HG03565 (cell line): ENCODE measurements at regions not wholly inside any gene's neighbourhood (a gene's known extent, or its start where the extent isn't known, plus 50 kb on each side); places are given as distances from the start of the nearest gene placed in this dataset.

ENCODE experiments used
- ATAC-seq: cut with Tn5 transposase; IDR thresholded peaks from one replicate; pipeline ENCODE4 v1.9.1; 2021; ENCODE audit warnings: mild to moderate bottlenecking, moderate library complexity; ENCODE audit not compliant: unreplicated experiment

- ATAC-seq = no peak
These were observed 93.2 kb upstream of the CPEB4 start for GRCh38 chr5:173794901-173795416.

DNA sequence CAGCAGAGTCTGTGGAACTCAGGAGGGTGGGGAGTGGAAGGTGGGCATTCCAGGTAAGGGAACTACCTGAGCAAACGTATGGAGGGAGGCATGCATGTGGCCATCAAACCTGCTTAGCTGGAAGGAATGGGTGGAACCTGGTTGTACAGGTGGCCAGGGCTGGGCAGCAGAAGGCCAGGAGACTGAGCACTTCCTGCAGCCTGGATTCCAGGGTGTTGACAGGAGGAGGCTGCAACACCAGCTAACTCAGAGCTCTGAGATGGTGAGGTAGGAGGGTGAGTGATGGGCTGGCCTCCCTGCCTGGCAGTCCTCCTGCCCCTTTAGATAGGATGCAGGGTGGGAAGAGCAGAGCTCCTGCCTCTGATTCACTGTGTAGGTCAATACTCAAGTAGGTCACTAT is 92.5 kb upstream of the CPEB4 start:
- no peak for ATAC-seq

- no peak for ATAC-seq
These were observed 91.2 kb upstream of the CPEB4 start for GRCh38 chr5:173796721-173797495.

DNA sequence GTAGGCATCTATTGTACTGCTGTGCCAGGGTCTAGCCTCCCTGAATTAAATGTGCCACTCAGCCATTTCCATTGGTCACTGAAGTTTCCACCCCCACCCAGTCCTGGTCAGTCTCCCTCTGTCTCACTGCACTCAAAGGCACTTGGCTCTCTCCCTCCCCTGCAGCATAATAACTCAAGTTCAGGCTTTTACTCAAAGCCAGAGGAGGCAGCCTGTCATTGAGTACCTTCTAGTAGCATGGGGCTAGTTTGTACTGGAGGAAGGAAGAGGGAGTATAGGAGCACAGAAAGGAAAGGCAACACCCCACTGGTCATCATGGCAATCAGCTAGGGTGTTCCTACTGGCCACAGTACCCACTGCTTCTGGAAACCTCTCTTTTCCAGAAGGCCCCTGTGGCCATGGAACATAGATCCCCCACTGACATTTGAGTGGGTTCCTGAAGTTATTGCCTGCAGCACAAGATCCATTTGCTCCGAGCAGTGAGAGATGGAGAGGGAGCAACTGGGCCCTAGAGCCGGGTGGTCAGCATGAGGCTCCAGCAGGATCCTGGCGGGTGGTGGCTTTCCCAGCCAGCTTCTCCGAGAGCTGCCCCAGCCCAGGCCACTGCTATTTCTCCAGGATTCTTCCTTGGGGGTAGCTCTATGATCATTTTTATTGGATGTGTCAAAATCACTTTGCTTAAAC is 89.9 kb upstream of the CPEB4 start:
- no peak for ATAC-seq

GRCh38 chr5:173800340-173800739 is 87.8 kb upstream of the CPEB4 start:
- no peak for ATAC-seq

DNA sequence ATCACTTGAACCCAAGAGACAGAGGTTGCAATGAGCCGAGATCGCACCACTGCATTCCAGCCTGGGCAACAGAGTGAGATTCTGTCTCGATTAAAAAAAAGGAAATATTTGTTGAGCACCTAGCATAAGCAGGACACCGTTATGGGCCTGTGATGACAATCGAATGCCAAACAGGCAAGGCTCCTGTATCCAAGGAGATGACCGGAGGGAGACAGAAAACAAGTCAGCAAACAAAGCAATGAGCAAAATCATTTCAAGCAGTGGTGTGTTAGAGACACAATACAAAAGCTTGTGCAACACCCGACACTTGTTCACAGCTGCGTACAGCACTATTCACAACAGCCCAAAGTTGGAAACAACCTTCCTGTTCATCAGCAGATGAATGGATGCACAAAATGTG is 87.1 kb upstream of the CPEB4 start:
- no peak for ATAC-seq

- no peak for ATAC-seq
These were observed 85.4 kb upstream of the CPEB4 start for GRCh38 chr5:173802670-173803165.

DNA sequence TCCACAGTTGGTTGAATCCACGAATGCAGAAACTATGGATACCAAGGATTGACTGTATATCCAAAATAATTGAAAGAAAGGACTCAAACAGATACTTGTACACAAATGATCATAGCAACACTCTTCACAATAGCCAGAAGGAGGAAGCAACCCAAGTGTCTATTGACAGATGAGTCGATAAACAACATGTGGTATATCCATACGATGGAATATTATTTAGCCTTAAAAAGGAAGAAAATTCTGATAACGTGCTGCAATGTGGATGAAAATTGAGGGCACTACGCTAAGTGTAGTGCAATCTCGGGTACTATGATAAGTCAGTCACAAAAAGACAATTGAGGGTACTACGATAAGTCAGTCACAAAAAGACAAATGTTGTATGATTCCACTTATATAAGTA is 83.6 kb upstream of the CPEB4 start:
- no peak for ATAC-seq

DNA sequence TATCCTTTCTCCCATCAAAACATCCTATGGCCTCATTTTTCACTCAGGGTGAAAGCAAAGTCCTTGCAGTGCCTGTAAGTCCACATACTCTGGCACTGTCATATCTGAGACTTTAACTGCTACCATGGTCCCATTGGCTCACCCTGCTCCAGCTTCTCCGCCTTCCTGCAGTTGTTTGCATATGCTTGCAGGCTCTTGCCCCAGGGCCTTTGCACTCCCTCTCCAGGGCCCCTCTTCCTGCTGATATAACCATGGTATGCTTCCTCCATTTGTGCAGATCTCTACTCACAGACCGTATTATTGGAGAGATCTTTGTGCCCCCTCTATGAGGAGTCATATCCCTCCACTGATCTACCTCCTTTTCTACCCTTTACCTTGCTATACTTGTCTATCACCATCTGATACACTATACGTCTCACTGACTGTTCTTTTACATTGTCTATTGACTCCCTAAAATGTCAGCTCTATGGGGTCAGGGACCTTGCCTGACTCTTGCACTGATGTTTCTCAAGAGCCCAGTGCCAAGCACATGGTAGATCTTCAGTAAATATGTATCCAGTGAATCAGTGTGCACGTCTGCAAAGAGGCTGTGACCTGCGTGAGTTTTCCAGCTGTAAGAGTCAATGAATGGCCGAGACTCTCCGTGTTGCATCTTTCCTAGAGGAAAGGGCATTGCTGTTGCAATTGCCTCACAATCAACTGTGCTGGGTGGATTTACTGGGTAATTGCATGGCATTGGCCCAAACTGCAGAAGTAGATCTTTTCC is 81.7 kb upstream of the CPEB4 start:
- ATAC-seq = no peak

DNA sequence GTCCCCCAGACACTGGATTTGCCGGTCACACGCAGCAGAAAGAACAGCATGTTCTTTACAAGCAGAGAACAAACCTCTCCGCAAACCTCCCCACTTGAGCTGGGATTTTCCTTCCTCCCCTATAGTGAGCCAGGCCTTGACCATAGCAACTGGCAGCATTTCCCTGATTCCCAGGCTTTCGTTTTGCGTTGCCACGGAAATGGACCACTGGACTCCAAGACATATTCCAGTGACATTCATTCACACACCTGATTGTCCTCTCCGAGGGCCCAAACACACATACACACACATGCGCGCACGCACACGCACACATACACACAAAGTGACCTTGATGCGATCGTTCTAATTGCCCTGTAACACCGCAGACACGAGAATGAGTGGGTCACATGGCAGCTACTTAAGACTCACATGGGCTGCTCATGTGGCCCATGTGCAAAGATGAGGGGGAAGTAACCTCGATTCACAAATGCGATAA is 80.9 kb upstream of the CPEB4 start:
- no peak for ATAC-seq

DNA sequence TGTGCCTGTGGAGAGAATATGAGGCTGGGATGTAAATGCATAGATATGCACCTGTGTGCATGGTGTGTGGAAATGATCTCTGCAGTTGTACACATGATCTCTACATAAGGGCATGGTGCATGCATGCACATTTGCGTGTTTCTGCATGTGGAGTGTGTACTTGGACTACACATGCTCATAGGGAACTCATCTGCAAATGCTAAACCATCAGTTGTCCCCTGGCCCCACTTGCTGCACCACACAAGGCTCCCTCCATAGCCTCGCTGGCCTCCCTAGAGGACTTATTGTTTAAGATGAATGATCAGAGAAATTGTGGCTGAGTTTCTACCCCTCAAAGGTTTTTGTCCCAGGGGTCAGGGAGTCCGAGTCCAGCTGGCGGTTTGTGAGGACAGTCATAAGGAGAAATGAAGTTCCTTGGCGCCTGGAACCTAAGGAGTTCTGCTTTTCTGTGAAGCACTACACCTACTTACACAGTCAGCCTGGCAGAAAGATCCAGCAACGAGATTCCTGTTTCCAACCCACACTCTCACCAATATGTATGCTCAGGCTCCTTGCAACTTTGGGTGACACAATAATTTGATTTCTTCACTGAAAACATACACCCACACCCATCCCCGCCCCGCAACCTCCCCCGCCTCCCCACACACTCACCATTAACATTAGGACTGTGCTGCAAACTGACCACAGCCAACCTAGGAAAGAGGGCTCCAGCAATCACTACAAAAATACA is 79.9 kb upstream of the CPEB4 start:
- no peak for ATAC-seq

DNA sequence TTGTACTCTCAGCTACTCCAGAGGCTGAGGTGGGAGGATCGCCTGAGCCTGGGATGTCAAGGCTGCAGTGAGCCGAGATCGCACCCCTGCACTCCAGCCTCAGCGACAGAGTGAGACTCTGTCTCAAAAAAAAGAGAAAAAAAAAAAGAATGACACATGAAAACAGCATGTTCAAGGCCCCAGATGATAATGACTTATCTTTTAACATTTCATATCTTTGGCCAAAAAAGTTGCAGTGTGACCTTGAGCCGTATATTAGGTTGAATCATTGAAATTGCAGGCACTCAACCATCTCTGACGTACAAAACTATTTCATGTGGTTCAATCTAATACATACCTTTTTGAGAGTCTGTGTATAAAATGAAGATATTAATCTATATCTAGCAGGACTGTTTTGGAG is 79.1 kb upstream of the CPEB4 start:
- ATAC-seq = no peak

DNA sequence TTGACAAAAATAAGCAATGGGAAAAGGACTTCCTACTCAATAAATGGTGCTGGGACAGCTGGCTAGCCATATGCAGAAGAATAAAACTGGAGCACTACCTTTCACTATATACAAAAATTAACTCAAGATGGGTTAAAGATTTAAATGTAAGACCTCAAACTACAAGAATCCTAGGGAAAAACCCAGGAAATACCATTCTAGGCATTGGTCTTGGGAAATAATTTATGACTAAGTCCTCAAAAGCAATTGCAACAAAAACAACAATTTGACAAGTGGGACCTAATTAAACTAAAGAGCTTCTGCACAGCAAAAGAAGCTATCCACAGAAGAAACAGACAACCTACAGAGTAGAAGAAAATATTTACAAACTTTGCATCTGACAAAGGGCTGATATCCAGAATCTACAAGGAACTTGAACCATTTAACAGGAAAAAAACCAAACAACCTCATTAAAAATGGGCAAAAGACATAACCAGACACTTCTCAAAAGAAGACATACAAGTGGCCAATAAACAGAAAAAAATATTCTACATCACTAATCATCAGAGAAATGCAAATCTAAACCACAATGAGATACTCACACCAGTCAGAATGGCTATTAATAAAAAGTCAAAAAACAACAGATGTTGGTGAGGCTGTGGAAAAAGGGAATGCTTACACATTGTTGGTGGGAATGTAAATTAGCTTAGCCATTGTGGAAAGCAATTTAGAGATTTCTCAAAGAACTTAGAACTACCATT is 75.2 kb upstream of the CPEB4 start:
- no peak for ATAC-seq

DNA sequence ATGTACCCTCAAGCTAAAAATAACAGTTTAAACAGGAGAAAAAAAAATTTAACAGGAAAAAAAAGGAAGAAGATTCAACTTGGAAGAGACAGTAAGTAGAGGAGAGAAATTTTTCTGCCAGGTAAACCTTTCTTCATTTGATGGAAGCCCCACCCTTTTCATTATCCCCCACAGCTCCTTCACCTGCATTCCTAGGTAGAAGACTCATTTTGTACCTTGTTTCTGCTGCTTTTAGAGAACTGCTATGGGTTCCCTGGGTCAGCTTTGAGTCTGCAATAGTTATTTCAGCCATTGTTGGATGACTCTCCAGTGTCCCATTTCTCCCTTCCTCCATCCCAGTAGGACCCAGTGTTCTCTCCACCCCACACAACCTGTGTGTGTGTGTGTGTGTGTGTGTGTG is 74.1 kb upstream of the CPEB4 start:
- ATAC-seq = no peak

DNA sequence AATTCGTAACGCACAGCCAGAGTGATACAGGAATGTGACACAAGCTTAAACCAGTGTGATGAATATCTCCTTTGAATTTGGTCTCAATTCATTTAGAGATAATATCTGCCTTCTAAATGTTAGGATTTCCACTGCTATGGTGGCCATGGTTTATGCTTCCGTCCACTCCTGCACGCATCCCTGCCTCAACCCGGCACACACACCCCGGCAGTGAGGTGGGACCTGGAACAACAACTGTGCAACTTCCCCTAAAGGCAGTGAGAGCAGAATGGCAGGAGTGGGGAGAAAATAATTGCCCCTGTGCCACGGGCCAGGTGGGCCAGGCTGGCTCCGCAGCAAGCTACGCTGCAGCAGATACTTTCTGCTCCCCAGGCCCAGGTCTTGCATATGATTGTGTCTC is 72.6 kb upstream of the CPEB4 start:
- ATAC-seq = no peak

GRCh38 chr5:173816728-173817127 is 71.4 kb upstream of the CPEB4 start:
- ATAC-seq = no peak

DNA sequence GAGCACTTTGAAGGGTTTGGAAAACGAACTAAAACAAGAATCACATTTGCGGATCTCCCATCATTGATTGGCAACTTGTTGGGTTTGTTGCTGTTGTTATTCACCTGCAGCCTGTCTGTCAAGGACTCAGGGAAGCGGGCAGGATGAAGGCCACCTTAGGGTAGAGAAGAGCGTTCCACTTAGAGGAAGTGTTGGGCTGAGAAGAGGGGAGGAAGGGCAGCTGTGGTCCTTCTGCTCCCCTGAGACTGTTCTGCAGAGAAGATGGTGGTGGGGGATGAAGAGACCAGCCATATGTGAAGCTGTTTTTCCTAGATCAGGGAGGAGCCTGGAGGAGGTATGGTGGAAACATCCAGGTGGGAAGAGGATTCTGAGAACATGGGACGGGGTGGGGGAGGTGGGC is 70.6 kb upstream of the CPEB4 start:
- no peak for ATAC-seq

GRCh38 chr5:173819521-173819920 is 68.6 kb upstream of the CPEB4 start:
- no peak for ATAC-seq

GRCh38 chr5:173823274-173823644 is 64.9 kb upstream of the CPEB4 start:
- no peak for ATAC-seq
